DND-41 (cell line): ENCODE measurements at regions not wholly inside any gene's neighbourhood (a gene's known extent, or its start where the extent isn't known, plus 50 kb on each side); places are given as distances from the start of the nearest gene placed in this dataset.

Experiments
- ATAC-seq: fragments of 200-7000 bp; cut with Tn5 transposase; 3 replicates; pipeline ENCODE4 v1.9.1; 2021; ENCODE audit warnings: low read depth; ENCODE audit not compliant: insufficient read depth
- DNase-seq: peaks from one replicate; pipeline ENCODE4 v3.0.0-alpha.2; 2020
- H2AFZ ChIP-seq: 2 replicates; pipeline ENCODE4 v1.6.0; 2012; ENCODE audit warnings: low read depth, low read length
- H3K27ac ChIP-seq: 2 replicates; pipeline ENCODE4 v1.5.1; 2012; ENCODE audit warnings: low read length, inconsistent platforms
- H3K27me3 ChIP-seq: fragments of 200-600 bp; sonication (generic); 2 replicates; pipeline ENCODE4 v1.6.0; 2012; ENCODE audit warnings: low read length, mild to moderate bottlenecking, inconsistent platforms; ENCODE audit not compliant: insufficient read depth, poor library complexity
- H3K36me3 ChIP-seq: 2 replicates; pipeline ENCODE4 v1.5.1; 2012; ENCODE audit warnings: low read length, inconsistent platforms; ENCODE audit not compliant: insufficient read depth
- H3K4me1 ChIP-seq: 2 replicates; pipeline ENCODE4 v1.5.1; 2012; ENCODE audit warnings: mild to moderate bottlenecking, low read length; ENCODE audit not compliant: insufficient read depth
- H3K4me2 ChIP-seq: 2 replicates; pipeline ENCODE4 v1.6.0; 2012; ENCODE audit warnings: mild to moderate bottlenecking, moderate library complexity, low read length, inconsistent platforms; ENCODE audit not compliant: insufficient read depth
- H3K4me3 ChIP-seq, 2 experiments: fragments of 200-600 bp in 1 of 2; shearing (Covaris generic) in 1 of 2; 2 replicates each; pipeline ENCODE4 v1.5.1; 2012 to 2016; ENCODE audit warnings: inconsistent platforms in 2 of 2, low read length in 2 of 2, mild to moderate bottlenecking in 2 of 2, low read depth in 1 of 2, moderate library complexity in 1 of 2
- H3K79me2 ChIP-seq: 2 replicates; pipeline ENCODE4 v1.6.0; 2012; ENCODE audit warnings: low read length, inconsistent platforms; ENCODE audit not compliant: insufficient read depth
- H3K9ac ChIP-seq: 2 replicates; pipeline ENCODE4 v1.6.0; 2012; ENCODE audit warnings: low read depth, mild to moderate bottlenecking, inconsistent platforms, low read length, moderate library complexity
- H3K9me3 ChIP-seq: 2 replicates; pipeline ENCODE4 v1.5.1; 2012; ENCODE audit warnings: low read length, moderate library complexity, mild to moderate bottlenecking, inconsistent platforms; ENCODE audit not compliant: insufficient read depth, severe bottlenecking
- H4K20me1 ChIP-seq: 2 replicates; pipeline ENCODE4 v1.6.0; 2012; ENCODE audit warnings: low read length; ENCODE audit not compliant: insufficient read depth
- CTCF ChIP-seq: IDR thresholded peaks from 2 replicates; pipeline ENCODE4 v1.5.1; 2012; ENCODE audit warnings: borderline replicate concordance, low read length, moderate library complexity, mild to moderate bottlenecking; ENCODE audit not compliant: poor library complexity, severe bottlenecking; ENCODE audit errors: extremely low read depth
- EZH2 ChIP-seq: IDR thresholded peaks from 3 replicates; pipeline ENCODE4 v1.6.1; 2012; ENCODE audit warnings: borderline replicate concordance, low read depth, mild to moderate bottlenecking, moderate library complexity, low read length, inconsistent platforms; ENCODE audit not compliant: severe bottlenecking

GRCh38 chr4:4640692-4641091 is 98.8 kb upstream of the STX18 start:
- H3K27me3 ChIP-seq: no peaks in the 10 kb centered on the region
- no peak overlapping the region for H3K9ac ChIP-seq
- ATAC-seq (no peak), DNase-seq (no peak)
- no peaks in the 10 kb centered on the region for H3K79me2 ChIP-seq
- H4K20me1 ChIP-seq: no peaks in the 10 kb centered on the region
- TF ChIP-seq CTCF (no peak), EZH2 (no peak)
- no peak overlapping the region for H3K4me3 ChIP-seq
- no peak overlapping the region for H3K4me2 ChIP-seq
- no peaks in the 10 kb centered on the region for H3K4me1 ChIP-seq
- no peak overlapping the region for H2AFZ ChIP-seq
- H3K9me3 ChIP-seq: no peaks in the 10 kb centered on the region
- no peaks in the 10 kb centered on the region for H3K36me3 ChIP-seq
- H3K27ac ChIP-seq: no peak overlapping the region

GRCh38 chr4:4639370-4639769 is 97.5 kb upstream of the STX18 start:
- H4K20me1 ChIP-seq: no peaks in the 10 kb centered on the region
- H3K36me3 ChIP-seq: no peaks in the 10 kb centered on the region
- no peak for TF ChIP-seq EZH2
- TF ChIP-seq CTCF: no peak
- no peak overlapping the region for H3K4me2 ChIP-seq
- H3K9me3 ChIP-seq: no peaks in the 10 kb centered on the region
- H3K4me3 ChIP-seq: no peak overlapping the region
- no peak overlapping the region for H2AFZ ChIP-seq
- DNase-seq (no peak), ATAC-seq (no peak)
- no peak overlapping the region for H3K27ac ChIP-seq
- H3K79me2 ChIP-seq: no peaks in the 10 kb centered on the region
- H3K4me1 ChIP-seq: no peaks in the 10 kb centered on the region
- H3K27me3 ChIP-seq: no peaks in the 10 kb centered on the region
- no peak overlapping the region for H3K9ac ChIP-seq

- Histone ChIP-seq H4K20me1 (no peaks in the 10 kb centered on the region), H3K27ac (no peak overlapping the region), H3K4me2 (no peak overlapping the region), H3K9me3 (no peaks in the 10 kb centered on the region), H3K36me3 (no peaks in the 10 kb centered on the region), H3K79me2 (no peaks in the 10 kb centered on the region), H3K9ac (no peak overlapping the region), H2AFZ (no peak overlapping the region), H3K27me3 (no peaks in the 10 kb centered on the region), H3K4me1 (no peaks in the 10 kb centered on the region), H3K4me3 (no peak overlapping the region)
- TF ChIP-seq CTCF (no peak), EZH2 (no peak)
- ATAC-seq: no peak
- DNase-seq: no peak
Measured at GRCh38 chr4:4637710-4638109, 95.9 kb upstream of the STX18 start.

GRCh38 chr4:4633431-4633830 is 91.6 kb upstream of the STX18 start:
- H3K36me3 ChIP-seq: no peaks in the 10 kb centered on the region
- H3K27ac ChIP-seq: no peak overlapping the region
- ATAC-seq (no peak), DNase-seq (no peak)
- no peak overlapping the region for H2AFZ ChIP-seq
- no peaks in the 10 kb centered on the region for H3K4me1 ChIP-seq
- TF ChIP-seq EZH2: no peak
- TF ChIP-seq CTCF: no peak
- no peaks in the 10 kb centered on the region for H4K20me1 ChIP-seq
- H3K9me3 ChIP-seq: no peaks in the 10 kb centered on the region
- no peak overlapping the region for H3K4me2 ChIP-seq
- H3K4me3 ChIP-seq: no peak overlapping the region
- no peaks in the 10 kb centered on the region for H3K27me3 ChIP-seq
- H3K9ac ChIP-seq: no peak overlapping the region
- H3K79me2 ChIP-seq: no peaks in the 10 kb centered on the region
